Fibroblast of skin of left quadriceps (primary cell): ENCODE measurements at regions not wholly inside any gene's neighbourhood (a gene's known extent, or its start where the extent isn't known, plus 50 kb on each side); places are given as distances from the start of the nearest gene placed in this dataset.

Source experiments
- DNase-seq, 2 experiments: peaks; one replicate each; pipeline ENCODE4 v3.0.0-alpha.2; 2013; ENCODE audit warnings: low read depth in 2 of 2

DNA sequence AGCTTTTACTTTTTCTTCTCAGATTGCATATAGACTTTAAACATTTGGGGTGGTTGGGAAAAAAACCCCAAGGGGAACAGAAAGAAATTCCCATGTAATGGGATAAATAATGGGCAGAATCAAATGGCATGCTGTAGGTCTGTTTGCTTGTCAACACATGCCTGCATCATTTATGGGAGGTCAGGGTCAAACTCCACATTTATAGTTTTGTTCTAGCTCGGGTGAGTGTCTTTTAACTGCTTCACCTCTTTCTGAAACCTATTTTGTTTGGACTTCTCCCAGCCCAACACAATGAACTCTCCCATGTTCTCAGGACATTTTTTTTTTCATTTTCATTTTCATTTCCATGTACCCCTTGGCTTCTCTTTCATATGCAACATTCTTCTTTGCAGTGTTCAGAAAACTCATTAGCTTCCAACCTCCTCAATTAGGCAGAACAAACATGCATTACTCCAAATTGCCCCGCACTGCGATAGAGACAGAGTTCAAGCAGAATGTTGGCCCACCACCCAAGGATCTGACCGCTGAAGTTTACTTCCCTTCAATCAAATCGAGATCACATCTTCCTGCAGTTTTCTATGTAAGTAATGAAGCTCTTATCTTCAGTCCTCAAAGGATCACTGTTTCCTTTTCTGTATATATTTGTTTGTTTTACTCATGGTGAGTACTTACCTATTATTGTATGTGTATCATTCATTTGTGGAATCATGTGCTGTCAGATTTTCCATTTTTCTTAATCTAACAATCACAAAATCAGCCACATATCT lies 354.6 kb downstream of the ZSWIM6 start:
- DNase-seq = no peak

DNA sequence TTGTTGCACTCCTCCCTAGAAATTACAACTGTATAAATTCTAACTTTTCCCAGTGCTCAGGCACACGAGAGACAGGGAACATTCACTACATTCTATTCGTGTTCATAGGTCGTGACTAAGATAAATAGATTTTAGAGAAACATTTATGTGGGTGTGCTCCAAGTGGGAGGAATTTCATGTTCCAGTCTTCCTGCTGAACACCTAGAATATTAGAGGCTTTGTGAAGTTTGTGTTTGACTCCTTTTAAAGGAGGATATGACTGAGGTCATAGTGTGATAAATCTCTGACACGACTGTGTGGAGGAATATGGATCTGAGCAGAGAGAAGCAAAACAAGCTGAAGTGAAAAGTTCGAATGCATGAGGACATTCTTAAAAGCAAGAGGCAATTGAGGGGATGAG lies 355.3 kb downstream of the ZSWIM6 start:
- DNase-seq = no peak

DNA sequence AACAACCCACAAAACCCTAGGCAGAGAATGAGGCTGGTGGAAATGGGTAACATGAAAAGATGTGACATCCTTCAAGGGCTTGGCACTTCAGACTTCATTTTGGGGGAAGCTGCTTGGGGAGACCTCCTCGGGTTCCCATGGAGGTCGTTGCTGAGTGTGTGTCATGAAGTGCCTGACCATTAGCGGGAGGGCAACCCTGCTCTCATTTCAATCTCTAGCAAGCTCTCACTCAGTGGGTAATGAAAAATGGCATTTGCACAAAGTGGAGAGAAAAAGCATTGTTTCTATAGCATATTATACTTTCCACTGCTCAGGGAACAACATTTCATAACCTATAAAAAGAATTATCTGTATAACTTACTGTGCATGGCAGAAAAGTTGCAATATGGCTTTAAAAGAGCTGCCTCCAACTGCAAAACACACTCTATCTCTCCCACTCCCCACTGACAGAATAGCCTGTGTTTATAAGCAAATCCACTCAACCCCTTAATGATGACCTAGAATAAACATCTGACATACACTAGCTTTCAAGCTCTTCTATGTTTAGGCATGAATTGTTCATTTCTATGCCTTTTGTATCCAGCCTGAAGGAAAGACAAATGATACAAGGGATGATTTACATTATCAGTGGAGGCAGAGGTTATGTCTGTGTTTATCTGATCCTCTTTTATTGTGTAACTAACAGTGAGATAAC lies 357.2 kb downstream of the ZSWIM6 start:
- DNase-seq = no peak

DNA sequence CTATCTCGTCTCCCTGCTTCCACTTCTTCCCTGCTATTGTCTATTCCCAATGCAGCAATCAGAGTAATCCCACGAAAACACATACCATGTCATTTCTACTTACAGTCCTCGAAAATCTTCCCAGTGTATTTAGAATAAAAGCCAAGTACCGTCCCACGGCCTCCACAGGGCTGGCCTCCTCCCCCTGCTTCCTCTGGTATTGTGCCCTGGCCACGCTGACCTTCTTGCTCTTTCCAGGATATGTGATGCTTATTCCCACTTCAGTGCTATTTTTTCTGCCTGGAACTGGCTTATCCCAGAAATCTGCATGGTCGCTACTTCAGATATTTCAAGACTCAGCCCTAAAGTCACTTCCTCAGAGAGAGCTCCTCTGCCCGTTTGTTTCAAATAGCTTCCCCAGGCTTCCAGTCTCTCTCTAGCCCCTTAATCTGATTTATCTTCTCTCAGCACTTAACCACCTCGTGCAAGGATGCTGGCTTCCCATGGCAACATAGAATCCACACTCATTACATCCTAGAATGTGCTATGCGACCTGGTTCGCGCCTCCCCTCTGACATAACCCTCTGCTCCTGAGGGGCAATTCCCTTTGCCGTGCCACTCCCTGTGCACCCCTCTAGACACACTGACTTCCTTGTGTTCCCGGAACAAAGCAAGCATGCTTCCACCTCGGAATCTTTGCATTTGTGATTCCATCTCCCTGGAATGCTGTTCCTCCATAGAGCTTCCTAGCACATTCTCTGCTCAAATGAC lies 365.9 kb downstream of the ZSWIM6 start:
- DNase-seq = no peak

DNA sequence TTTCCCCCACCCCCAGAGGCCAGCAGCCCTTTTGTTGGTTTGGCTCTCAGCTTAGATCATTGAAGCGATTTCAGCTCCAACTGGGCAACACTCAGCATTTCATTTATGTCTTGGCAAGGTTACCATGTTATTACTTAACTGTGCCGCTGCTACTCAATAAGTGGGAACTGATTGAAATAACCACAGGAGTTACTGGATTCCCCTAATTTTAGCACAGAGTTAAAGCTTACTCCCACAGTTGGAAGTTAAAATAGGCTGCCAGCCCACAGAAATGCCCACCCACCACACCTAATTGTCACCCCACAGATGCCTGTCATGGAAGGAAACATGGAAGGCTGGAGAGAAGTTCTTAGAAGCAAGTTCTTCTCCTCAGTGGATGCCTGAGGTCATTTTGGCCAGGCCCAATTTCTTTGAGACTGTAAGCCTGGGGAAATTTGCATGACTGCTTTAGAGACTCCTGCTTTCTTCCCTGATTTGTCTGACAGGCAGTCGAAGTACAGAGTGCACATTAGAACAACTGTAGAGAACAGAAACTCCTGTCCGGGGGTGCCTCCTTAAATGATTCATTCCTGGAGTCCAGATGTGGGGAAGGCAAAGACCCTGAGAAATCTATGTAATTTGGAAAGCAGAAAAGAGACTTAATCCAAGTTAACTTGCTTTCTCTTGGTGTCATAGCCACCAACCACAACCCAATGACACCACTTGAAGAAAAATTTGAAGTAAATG lies 370.0 kb downstream of the ZSWIM6 start:
- DNase-seq = no peak

DNA sequence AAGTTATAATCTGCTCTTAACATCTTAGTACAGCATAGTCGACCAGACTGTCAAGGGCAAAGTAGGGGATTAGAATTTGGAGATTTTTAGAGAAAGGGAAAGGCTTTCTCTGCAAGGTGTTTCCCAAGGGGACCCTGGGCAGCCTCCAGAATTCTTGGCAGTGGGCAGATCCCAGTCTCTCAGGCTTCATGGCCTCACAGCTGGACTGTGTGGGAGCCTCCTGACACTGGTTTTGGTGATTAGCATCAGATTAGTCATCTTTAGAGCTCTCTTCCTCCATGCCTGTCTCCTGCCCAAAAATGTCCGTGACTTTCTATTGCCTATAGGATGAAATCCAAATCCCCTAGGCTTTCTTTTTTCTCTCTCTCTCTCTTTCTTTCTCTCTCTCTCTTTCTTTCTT lies 370.7 kb downstream of the ZSWIM6 start:
- no peak for DNase-seq

DNA sequence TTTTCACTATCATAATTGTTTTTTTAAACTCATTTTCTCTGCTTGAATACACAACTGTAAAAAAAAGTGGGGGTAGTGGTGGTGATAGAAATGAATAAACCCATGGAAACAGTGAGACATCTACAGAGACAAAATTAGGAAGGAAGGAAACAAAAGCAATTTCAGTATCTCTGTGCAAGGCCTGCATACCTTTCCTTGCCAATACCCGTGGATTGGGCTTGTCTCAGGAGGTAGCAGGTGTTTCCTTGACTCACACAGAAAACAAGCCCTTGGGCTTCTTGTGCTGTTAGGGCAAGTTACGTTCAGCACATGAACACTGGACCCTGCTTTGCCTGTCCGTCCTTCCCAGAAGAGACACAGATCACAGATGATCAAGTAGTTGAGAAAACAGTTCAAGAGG lies 372.2 kb downstream of the ZSWIM6 start:
- no peak for DNase-seq

DNA sequence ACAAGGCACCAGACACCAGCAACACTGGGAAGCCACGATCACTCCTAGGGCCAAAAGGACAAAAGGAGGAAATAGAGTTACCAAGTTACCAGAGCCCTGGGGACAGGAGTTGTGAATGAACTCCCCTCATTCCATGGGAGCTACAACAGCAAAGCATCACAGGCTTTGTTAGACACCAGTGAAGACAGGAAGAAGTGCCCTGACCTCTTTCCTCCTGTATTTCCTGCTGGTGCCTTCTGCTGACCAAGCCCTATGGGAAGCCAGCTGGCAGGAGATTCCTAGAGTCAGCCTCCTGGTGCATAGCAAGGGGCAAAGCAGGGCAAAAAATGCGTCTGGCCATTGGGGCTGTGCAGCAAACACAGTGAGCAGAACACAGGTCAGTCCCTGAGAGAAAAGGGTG lies 374.7 kb downstream of the ZSWIM6 start:
- DNase-seq = no peak

DNA sequence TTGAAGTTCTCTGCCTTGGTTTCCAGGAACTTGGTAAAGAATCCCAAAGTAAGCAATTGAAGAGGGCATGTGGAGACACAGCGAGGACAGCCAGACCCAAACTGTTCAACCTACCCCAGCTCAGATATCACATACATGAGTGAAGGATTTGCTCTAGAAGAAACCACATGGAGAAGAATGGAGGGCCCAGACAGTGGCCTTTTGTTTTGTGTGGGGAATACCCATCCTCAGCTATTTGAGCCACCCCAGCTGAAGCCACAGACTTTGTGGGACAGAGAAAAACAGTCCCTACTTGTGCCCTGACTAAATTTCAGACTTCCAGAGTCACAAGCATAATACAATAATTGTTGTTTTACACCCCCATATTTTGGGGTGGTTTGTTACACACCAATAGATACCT lies 387.1 kb downstream of the ZSWIM6 start:
- no peak for DNase-seq

DNA sequence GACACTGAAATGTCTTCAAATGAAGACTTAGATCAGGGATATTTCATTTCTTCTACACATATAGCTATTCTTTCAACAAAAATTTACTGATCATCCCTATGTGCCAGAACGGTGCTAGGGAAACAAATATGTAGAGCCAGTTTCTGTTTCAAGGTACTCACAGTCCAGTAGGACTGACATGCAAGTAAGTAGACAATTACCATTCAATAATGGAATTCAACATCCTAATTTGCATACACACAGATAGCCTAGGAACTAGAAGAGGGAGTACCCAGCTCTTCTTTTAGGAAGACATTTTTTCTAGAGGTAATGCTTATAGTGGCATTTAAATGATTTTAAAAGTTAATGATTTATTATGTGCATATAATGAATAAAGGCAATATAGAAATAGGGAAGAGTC lies 388.8 kb downstream of the ZSWIM6 start:
- DNase-seq = no peak

DNA sequence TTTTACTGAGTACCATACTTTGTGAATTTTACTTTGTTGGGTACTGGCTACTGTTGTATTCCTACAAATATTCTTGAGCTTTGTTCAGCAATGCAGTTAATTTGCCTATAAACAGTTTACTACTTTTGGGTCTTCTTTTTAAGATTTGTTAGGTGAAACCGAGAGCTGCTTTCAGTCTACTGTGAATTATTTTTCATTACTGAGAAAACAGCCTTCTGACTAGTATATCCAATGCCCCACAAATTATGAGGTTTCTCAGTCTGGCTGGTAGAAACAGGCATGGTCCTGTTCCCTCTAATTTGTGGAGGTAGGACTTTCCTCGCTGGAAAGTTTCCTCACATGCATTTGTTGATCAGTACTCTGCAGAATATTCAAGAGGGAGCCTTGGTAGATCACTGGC lies 392.0 kb downstream of the ZSWIM6 start:
- no peak for DNase-seq

DNA sequence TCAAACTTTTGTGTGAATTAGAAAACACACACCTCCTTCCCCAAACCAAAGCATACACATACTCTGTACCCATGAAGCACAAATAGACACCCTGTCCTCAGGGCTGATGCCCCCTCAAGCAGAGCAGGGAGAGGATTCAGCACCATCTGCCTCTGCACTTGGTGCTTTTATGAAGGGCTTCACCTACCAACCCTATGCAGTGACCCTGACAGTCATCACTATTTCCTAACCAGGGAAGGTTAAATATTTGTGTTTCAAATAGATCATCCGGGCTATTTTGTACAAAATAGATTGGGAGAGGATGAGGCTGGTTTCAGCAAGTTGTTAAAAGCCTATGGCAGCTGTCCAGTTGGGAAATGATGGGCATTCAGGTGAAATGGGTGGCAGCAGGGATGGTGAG lies 396.2 kb downstream of the ZSWIM6 start:
- DNase-seq = no peak

DNA sequence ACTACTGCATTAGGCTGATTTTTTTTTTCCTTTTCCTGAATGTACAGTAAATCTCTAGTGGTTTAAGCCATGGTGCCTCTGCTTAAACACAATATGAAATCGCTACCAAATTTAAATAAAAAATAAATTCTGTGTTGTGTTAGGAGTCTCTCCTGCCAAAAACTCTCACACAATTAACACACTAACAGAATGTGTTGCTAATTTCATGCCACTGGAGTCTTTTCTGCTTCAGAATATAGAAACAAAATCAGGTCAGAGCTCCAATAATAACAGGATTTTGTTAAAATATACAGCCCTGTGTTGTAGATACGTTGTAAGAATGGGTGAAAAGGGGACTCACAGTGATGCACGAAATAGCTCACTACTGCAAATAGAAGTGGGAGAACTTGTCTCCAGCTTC lies 398.8 kb downstream of the ZSWIM6 start:
- DNase-seq = no peak

DNA sequence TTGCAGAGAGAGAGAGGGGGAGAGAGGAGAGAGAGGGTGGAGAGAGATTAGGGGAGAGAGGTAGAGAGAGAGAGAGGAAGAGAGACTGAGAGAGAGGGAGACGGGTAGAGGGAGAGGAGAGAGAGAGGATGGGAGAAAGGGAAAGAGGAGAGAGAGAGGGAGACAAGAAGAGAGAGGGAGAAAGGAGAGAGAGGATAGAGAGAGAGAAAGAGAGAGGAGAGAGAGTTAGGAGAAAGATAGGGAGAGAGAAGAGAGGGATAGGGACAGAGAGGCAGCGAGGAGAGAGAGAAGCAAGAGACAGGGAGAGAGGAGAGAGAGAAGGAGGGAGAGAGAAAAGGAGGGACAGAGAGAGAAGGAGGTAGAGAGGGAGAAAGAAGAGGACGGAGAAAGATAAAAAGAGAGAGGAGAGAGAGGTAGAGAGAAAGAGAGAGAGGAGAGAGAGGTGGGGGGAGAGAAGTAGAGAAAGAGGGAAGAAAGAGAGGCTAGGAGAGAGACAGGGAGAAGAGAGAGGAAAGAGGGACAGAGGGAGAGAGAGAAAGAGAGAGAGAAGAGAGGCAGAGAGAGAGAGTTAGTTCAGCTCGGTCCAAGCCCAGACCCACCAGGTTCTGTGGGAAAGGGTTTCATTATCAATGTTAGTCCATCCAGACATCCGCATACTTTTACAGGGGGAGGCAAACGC lies 399.3 kb downstream of the ZSWIM6 start:
- DNase-seq = no peak

DNA sequence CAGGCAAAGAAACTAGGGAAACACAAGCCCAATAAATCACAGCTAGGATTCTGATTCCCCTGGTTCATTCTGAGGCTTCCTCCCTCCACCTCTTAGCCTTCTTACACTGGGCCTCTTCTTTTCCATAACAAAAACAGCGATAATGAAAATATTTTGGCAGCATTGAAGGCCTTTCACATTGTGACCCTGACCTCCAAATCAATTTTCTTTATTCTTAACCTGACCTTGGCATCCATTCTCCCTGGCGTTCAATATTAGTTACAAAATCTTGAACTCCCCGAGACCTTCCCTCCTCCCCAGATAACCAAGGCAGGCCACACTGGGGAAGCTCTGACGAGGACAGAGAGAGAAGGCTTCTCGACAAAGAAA lies 399.9 kb downstream of the ZSWIM6 start:
- no peak for DNase-seq

DNA sequence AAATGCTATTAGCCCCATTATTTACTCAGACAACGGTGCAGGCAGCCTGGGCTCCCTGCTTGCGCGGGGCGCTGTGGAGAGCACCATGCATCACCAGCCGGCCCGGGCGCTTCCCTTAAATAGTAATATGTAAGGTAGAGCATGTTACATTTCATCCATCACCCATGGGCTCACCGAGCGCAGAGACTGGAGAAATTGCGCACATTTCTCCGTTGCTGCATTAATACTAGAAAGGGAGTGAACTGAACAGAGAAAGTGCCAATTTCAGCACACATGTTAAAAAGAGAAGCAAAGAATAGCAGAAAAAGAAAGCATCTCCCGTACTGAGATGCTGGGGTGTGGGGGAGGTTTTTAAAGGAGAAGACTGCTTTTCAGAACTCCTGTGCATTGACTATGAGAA lies 400.3 kb downstream of the ZSWIM6 start:
- no peak for DNase-seq

DNA sequence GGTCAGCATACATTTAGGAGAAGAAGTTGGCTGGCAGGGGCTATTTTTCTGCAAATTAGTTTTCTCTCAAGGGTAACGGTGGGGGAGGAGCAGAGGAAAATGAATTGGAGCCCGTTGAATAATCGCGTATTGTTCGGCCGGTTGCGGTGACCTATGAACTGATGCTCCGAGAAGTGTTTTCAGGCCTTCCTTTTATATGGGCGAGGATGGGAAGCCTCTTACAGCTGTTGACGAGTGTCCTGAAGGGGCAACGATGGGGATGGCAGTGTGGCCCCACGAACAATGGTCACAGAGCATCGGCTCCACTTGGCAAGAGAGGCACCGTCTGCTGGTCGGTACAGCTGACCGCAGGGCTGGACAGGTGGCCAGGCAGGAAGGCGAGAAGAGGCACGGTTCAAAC lies 400.7 kb downstream of the ZSWIM6 start:
- DNase-seq = no peak

DNA sequence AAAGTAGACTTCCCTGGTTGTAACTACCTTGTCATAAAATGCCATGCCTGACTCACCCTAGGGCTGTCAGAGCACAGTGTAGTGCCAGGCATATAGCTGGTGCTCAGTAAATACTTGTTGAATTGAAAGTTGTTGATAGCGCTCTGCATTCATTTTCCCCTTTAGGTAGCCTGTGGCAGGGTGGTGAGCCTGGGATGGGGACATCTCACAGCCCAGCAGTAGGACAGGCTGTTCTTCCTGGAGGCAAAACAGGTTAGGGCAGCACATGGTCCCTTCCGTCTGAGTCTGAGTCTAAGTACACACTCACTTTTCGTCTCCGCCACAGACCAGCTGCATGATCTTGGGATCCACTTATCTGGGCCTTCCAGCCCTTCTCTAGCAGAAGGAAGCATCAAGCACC lies 401.9 kb downstream of the ZSWIM6 start:
- no peak for DNase-seq

DNA sequence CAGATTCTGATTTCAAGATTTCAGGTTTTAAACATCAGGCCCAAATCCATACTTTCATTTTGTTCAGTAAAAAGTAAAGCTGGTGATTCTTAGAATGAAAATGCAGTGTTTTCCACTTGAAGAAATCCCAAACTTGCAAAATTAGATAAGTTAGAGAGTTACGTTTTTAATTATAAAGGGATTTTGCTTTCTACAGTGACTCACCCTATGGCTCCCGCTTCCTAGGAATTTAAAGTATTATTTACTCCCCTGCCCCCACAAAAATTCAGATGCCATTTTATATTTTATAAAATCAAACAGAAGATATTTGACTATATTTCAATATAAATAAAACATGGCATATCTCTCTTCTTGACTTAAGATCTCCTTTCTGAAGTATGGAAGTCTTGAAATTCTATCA lies 402.9 kb downstream of the ZSWIM6 start:
- DNase-seq = peak; percentile 44 to 52

DNA sequence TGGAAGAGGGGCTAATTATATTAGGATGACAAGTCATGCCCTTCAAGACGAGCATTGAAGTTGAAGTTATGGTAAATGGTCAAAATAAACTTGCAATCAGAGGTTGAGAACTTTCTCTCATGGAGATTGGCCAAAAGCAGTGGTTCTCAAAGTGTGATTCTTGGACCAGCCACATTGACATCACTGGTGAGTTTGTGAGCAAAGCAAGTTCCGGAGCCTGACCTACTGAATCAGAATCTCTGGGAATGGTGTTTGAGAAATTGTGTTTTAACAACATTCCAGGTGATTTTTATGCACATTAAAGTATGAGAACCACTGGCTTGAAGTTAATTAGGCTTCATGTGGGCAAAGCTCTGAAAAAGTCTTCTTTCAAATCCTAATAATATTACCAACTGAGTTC lies 403.5 kb downstream of the ZSWIM6 start:
- DNase-seq = no peak

DNA sequence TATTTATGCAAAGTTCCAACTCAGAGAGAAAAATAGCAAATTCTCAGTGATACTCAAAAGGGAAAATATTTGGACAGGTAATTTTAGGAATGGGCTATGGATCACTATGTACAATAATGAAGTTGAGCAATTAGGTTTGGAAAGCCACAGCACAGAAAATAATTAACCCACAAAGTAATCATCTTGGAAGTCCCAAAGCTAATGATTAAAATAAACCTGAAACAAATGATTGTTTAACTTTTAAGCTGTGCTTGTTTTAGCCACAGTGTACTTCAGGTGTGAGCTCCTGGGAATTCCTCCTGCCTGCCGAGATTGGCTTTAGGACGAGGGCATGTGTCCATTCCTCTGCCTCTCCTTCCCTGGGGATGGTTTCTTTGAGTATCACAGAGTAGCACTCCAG lies 403.9 kb downstream of the ZSWIM6 start:
- no peak for DNase-seq
